Spinal cord (tissue), 9 donors: ENCODE measurements at regions not wholly inside any gene's neighbourhood (a gene's known extent, or its start where the extent isn't known, plus 50 kb on each side); places are given as distances from the start of the nearest gene placed in this dataset.

Experiments used
- DNase-seq, 6 donors: peaks; one replicate each; pipeline versions ENCODE4 v3.0.0 to v3.0.0-alpha.2; 2013 to 2015; ENCODE audit warnings: low spot score in 6 of 6, low read depth in 4 of 6
- H3K27ac ChIP-seq: one replicate; pipeline ENCODE4 v1.5.1; 2013; ENCODE audit warnings: low read depth, low read length, control low read depth
- H3K27me3 ChIP-seq: one replicate; pipeline ENCODE4 v1.6.1; 2013; ENCODE audit warnings: low read length; ENCODE audit not compliant: control insufficient read depth, insufficient read depth
- H3K36me3 ChIP-seq: one replicate; pipeline ENCODE4 v1.6.1; 2013; ENCODE audit warnings: low read length; ENCODE audit not compliant: control insufficient read depth, insufficient read depth
- H3K4me1 ChIP-seq: one replicate; pipeline ENCODE4 v1.6.1; 2013; ENCODE audit warnings: low read length; ENCODE audit not compliant: control insufficient read depth, insufficient read depth
- H3K4me3 ChIP-seq: one replicate; pipeline ENCODE4 v1.5.1; 2013; ENCODE audit warnings: low read depth, low read length, control low read depth
- H3K9me3 ChIP-seq: one replicate; pipeline ENCODE4 v1.6.1; 2013; ENCODE audit warnings: low read length; ENCODE audit not compliant: control insufficient read depth, insufficient read depth
- WGBS: methylation state at CpG from one replicate; pipeline ENCODE4 v1.1.5; 2013; ENCODE audit warnings: missing lambda C conversion rate; ENCODE audit not compliant: insufficient coverage; 5-methylcytosine and 5-hydroxymethylcytosine counted together
- donor health status: healthy.

GRCh38 chr1:115577513-115577912 is 64.3 kb upstream of the VANGL1 start:
- WGBS, result 100% methylated on average over 1 of the region's 3 CpGs

GRCh38 chr1:115575661-115576060 is 66.1 kb upstream of the VANGL1 start:
- no peaks in the 10 kb centered on the region for H3K4me1 ChIP-seq
- no peaks in the 10 kb centered on the region for H3K27me3 ChIP-seq
- no peak for DNase-seq
- H3K36me3 ChIP-seq, result no peaks in the 10 kb centered on the region
- no peak overlapping the region for H3K27ac ChIP-seq
- no peak overlapping the region for H3K4me3 ChIP-seq
- no peaks in the 10 kb centered on the region for H3K9me3 ChIP-seq

More at GRCh38 chr1:115577513-115577912, 64.3 kb upstream of the VANGL1 start:
- Histone ChIP-seq H3K27me3 (no peaks in the 10 kb centered on the region), H3K27ac (no peak overlapping the region), H3K9me3 (no peaks in the 10 kb centered on the region), H3K4me3 (no peak overlapping the region), H3K4me1 (no peaks in the 10 kb centered on the region), H3K36me3 (no peaks in the 10 kb centered on the region)
- no peak for DNase-seq

GRCh38 chr1:115572710-115573109 is 69.1 kb upstream of the VANGL1 start:
- WGBS, result 87% methylated on average over 1 of the region's 1 CpG
- no peaks in the 10 kb centered on the region for H3K27me3 ChIP-seq
- no peaks in the 10 kb centered on the region for H3K36me3 ChIP-seq
- H3K4me3 ChIP-seq, result no peak overlapping the region
- H3K27ac ChIP-seq, result no peak overlapping the region
- no peaks in the 10 kb centered on the region for H3K4me1 ChIP-seq
- H3K9me3 ChIP-seq, result peaks cover under 1% of the 10 kb centered on the region
- DNase-seq, result no peak

- H3K4me1 ChIP-seq, result no peaks in the 10 kb centered on the region
These were observed 74.3 kb upstream of the VANGL1 start for GRCh38 chr1:115567431-115567830.

GRCh38 chr1:115565791-115566190 is 76.0 kb upstream of the VANGL1 start:
- no peak for DNase-seq
- no peaks in the 10 kb centered on the region for H3K4me1 ChIP-seq
- no peak overlapping the region for H3K4me3 ChIP-seq
- H3K27me3 ChIP-seq, result no peaks in the 10 kb centered on the region
- H3K9me3 ChIP-seq, result peaks cover 2% of the 10 kb centered on the region
- H3K27ac ChIP-seq, result no peak overlapping the region
- no CpG with 5 or more reads among the region's 3 CpGs for WGBS
- H3K36me3 ChIP-seq, result no peaks in the 10 kb centered on the region

More at GRCh38 chr1:115567431-115567830, 74.3 kb upstream of the VANGL1 start:
- Histone ChIP-seq H3K4me3 (no peak overlapping the region), H3K27ac (no peak overlapping the region), H3K36me3 (no peaks in the 10 kb centered on the region), H3K27me3 (no peaks in the 10 kb centered on the region), H3K9me3 (peaks cover 2% of the 10 kb centered on the region)
- DNase-seq, result no peak

GRCh38 chr1:115565353-115565752 is 76.4 kb upstream of the VANGL1 start:
- no CpG with 5 or more reads among the region's 3 CpGs for WGBS
- Histone ChIP-seq H3K4me1 (no peaks in the 10 kb centered on the region), H3K27ac (no peak overlapping the region), H3K4me3 (no peak overlapping the region), H3K9me3 (peaks cover 2% of the 10 kb centered on the region), H3K36me3 (no peaks in the 10 kb centered on the region), H3K27me3 (no peaks in the 10 kb centered on the region)
- DNase-seq, result no peak

GRCh38 chr1:115564201-115564600 is 77.6 kb upstream of the VANGL1 start:
- Histone ChIP-seq H3K4me1 (no peaks in the 10 kb centered on the region), H3K9me3 (peaks cover 2% of the 10 kb centered on the region), H3K27me3 (no peaks in the 10 kb centered on the region), H3K4me3 (peak overlapping the region; percentile 17), H3K27ac (no peak overlapping the region), H3K36me3 (no peaks in the 10 kb centered on the region)
- under 1% methylated on average over 16 of the region's 25 CpGs for WGBS
- peak in 2 of 6 donors; percentile 30 to 59 for DNase-seq

- Histone ChIP-seq H3K9me3 (no peaks in the 10 kb centered on the region), H3K4me3 (no peak overlapping the region), H3K27me3 (no peaks in the 10 kb centered on the region), H3K36me3 (no peaks in the 10 kb centered on the region), H3K4me1 (no peaks in the 10 kb centered on the region), H3K27ac (no peak overlapping the region)
- WGBS, result 40% methylated on average over 4 of the region's 7 CpGs
- no peak for DNase-seq
These were observed 81.7 kb upstream of the VANGL1 start for GRCh38 chr1:115560027-115560426.

GRCh38 chr1:115558275-115558674 is 83.5 kb upstream of the VANGL1 start:
- Histone ChIP-seq H3K36me3 (no peaks in the 10 kb centered on the region), H3K27me3 (no peaks in the 10 kb centered on the region), H3K9me3 (no peaks in the 10 kb centered on the region), H3K27ac (no peak overlapping the region), H3K4me1 (no peaks in the 10 kb centered on the region), H3K4me3 (no peak overlapping the region)
- WGBS, result 92% methylated on average over 2 of the region's 2 CpGs
- no peak for DNase-seq

GRCh38 chr1:115557715-115558114 is 84.1 kb upstream of the VANGL1 start:
- DNase-seq, result peak in 1 of 6 donors; percentile 69
- Histone ChIP-seq H3K9me3 (no peaks in the 10 kb centered on the region), H3K4me1 (no peaks in the 10 kb centered on the region), H3K27me3 (no peaks in the 10 kb centered on the region), H3K36me3 (no peaks in the 10 kb centered on the region), H3K27ac (no peak overlapping the region), H3K4me3 (no peak overlapping the region)
- no CpG with 5 or more reads among the region's 1 CpG for WGBS
